Activated B cell treated with CpG ODN at 0.5 μM for 24 hours (primary cell): ENCODE measurements at regions not wholly inside any gene's neighbourhood (a gene's known extent, or its start where the extent isn't known, plus 50 kb on each side); places are given as distances from the start of the nearest gene placed in this dataset.

Experiments used
- ATAC-seq: fragments of 200-7000 bp; cut with Tn5 transposase; one replicate; pipeline ENCODE4 v1.10.0; 2021; ENCODE audit warnings: low read depth, mild to moderate bottlenecking, moderate library complexity
- CTCF ChIA-PET: fragments of 350-600 bp; sonication (Branson Sonifier 250); formaldehyde crosslinking; loops from one replicate; lab custom pipeline; 2021; ENCODE audit warnings: antibody characterized with exemption; lab: Charles Lee
- POLR2A ChIA-PET: fragments of 350-600 bp; sonication (Branson Sonifier 250); formaldehyde crosslinking; loops from one replicate; lab custom pipeline; 2021; ENCODE audit warnings: antibody characterized with exemption; lab: Charles Lee
- DNase-seq: peaks from one replicate; pipeline ENCODE4 v3.0.0; 2022
- H3K27ac Mint-ChIP-seq: one replicate; pipeline ENCODE4 v1.8.0; 2020; ENCODE audit warnings: mixed read lengths
- H3K27me3 Mint-ChIP-seq: one replicate; pipeline ENCODE4 v1.8.0; 2021; ENCODE audit warnings: mixed read lengths
- H3K36me3 Mint-ChIP-seq: one replicate; pipeline ENCODE4 v1.8.0; 2021; ENCODE audit warnings: low read depth, mixed read lengths
- H3K4me1 Mint-ChIP-seq: one replicate; pipeline ENCODE4 v1.8.0; 2021; ENCODE audit warnings: mixed read lengths
- H3K4me3 Mint-ChIP-seq: one replicate; pipeline ENCODE4 v1.8.0; 2020; ENCODE audit warnings: mild to moderate bottlenecking, mixed read lengths
- H3K9me3 Mint-ChIP-seq: one replicate; pipeline ENCODE4 v1.8.0; 2020; ENCODE audit warnings: mixed read lengths
- intact Hi-C: fragments of 100-400 bp; cut with micrococcal nuclease; formaldehyde crosslinking; loops from one replicate; pipeline ENCODE4 v1.15.1; 2024
- TF ChIP-seq, protein P1 (sequence below): fragments of 200-600 bp; IDR thresholded peaks from one replicate; pipeline ENCODE4 v1.8.0; 2022; ENCODE audit warnings: antibody characterized with exemption, mild to moderate bottlenecking

DNA sequence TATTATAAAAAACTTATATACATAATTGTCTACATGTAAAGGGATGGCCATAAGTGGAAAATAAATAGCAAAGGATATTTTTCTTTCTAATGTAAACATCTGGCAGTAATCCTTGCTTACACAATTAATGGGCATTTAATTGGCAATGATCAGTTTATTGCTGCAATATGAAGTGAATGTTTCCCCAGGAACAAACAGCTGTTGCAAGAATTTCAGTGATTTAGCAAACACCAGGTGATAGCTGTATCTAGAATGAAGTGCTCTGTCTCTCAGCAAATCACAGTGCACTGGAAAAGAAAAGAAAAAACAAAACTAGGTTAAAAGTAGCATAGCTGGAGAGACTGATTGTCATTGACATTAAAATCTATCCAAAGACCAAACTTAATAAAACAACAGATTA, 594.5 kb upstream of the ARRDC3 start:
- Mint-ChIP-seq H3K27me3 (no peaks in the 10 kb centered on the region), H3K4me1 (no peaks in the 10 kb centered on the region), H3K27ac (no peak overlapping the region), H3K36me3 (no peaks in the 10 kb centered on the region), H3K4me3 (no peak overlapping the region), H3K9me3 (peaks cover 3% of the 10 kb centered on the region)
- POLR2A ChIA-PET, result no interaction called here
- DNase-seq, result no peak
- no peak for ATAC-seq
- intact Hi-C loops, result no loop called here
- TF ChIP-seq, protein P1, sequence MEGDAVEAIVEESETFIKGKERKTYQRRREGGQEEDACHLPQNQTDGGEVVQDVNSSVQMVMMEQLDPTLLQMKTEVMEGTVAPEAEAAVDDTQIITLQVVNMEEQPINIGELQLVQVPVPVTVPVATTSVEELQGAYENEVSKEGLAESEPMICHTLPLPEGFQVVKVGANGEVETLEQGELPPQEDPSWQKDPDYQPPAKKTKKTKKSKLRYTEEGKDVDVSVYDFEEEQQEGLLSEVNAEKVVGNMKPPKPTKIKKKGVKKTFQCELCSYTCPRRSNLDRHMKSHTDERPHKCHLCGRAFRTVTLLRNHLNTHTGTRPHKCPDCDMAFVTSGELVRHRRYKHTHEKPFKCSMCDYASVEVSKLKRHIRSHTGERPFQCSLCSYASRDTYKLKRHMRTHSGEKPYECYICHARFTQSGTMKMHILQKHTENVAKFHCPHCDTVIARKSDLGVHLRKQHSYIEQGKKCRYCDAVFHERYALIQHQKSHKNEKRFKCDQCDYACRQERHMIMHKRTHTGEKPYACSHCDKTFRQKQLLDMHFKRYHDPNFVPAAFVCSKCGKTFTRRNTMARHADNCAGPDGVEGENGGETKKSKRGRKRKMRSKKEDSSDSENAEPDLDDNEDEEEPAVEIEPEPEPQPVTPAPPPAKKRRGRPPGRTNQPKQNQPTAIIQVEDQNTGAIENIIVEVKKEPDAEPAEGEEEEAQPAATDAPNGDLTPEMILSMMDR, result no peak
- CTCF ChIA-PET, result no interaction called here

DNA sequence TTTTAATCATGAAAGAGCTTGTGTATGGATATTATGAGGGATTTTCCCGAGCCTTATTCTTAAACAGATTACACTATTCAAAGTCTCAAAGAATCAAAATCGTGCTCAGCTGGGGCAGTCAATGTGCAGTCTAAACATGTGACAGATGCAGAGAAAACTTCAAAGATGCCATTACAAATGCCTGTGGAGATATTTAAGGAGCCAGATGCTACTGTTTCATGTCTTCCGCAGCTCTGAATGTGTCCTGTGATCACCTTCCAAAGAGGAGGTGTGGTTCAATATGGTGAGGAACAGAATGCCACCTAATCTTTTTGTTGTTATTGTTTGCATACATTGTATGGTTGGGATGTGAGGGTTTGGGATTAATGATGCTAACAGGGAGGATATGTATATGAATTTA, 593.3 kb upstream of the ARRDC3 start:
- Mint-ChIP-seq H3K36me3 (no peaks in the 10 kb centered on the region), H3K4me1 (no peaks in the 10 kb centered on the region), H3K27ac (no peak overlapping the region), H3K27me3 (no peaks in the 10 kb centered on the region), H3K4me3 (no peak overlapping the region), H3K9me3 (peaks cover 3% of the 10 kb centered on the region)
- TF ChIP-seq, protein P1, result no peak
- ChIA-PET POLR2A (no interaction called here), CTCF (no interaction called here)
- DNase-seq (no peak), ATAC-seq (no peak)
- intact Hi-C loops, result no loop called here

DNA sequence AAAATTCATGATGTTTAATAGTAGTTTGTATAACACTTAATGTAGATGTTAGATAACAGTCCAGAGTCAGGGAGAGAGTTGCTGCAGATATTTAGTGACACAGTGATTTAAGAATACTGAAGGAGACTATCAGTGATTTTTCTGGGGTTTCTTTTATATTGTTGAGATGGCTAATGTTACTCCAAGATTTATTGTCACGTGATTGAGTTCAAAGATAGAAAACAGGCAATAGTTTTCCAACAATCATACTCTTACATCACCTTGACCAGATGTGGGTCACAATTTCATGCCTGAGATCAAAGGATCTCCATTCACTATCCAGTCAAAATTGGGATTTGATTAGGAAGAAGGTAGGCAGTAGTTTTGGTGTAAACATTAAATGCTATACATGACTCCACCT, 580.0 kb upstream of the ARRDC3 start:
- H3K4me1 Mint-ChIP-seq, result no peaks in the 10 kb centered on the region
- ATAC-seq, result no peak
- CTCF ChIA-PET, result no interaction called here

DNA sequence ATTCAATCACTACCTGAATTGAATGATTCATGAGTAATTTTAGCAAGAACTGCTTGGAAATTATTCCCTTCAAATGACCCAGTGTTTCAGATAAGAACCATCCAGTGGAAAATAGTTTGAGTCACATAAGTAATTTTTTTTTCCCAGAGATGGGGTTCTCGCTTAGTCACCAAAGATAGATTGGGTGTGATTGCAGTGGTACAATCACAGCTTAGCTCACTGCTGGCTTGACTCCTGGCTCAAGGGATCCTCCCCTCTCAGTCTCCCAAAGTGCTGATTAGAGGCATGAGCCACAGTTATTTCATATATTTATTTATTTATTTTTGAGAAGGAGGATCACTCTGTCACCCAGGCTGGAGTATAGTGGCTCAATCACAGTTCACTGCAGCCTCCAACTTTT, 574.5 kb upstream of the ARRDC3 start:
- H3K27ac Mint-ChIP-seq, result no peak overlapping the region
- H3K4me3 Mint-ChIP-seq, result no peak overlapping the region
- POLR2A ChIA-PET, result no interaction called here
- H3K27me3 Mint-ChIP-seq, result no peaks in the 10 kb centered on the region
- H3K36me3 Mint-ChIP-seq, result no peaks in the 10 kb centered on the region
- intact Hi-C loops, result no loop called here
- no peak for ATAC-seq
- no peaks in the 10 kb centered on the region for H3K4me1 Mint-ChIP-seq
- DNase-seq, result no peak
- TF ChIP-seq, protein P1, result no peak
- H3K9me3 Mint-ChIP-seq, result peaks cover 3% of the 10 kb centered on the region
- CTCF ChIA-PET, result no interaction called here

More for the DNA sequence above, 580.0 kb upstream of the ARRDC3 start:
- Mint-ChIP-seq H3K4me3 (no peak overlapping the region), H3K27ac (no peak overlapping the region), H3K9me3 (peaks cover 6% of the 10 kb centered on the region), H3K36me3 (no peaks in the 10 kb centered on the region), H3K27me3 (no peaks in the 10 kb centered on the region)
- DNase-seq, result no peak
- POLR2A ChIA-PET, result no interaction called here
- intact Hi-C loops, result no loop called here
- TF ChIP-seq, protein P1, result no peak

DNA sequence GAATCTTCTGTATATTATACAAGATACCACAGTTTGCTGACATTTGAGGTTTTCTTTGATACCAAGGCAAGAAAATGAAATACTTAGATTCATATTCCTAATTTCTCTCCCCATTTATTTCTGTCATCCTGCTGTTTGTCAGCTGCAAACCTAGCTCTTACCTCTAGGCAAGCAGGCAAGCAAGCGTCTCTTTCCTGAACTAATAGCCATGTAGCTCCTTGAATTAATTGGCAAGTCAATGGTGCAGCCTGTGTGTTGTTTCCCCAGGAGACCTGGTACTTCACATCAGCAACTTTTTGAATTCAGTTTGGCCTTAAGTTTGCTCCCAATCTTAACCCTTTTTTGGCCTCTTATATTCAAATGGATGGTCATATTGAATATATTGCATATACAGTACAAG, 573.6 kb upstream of the ARRDC3 start:
- H3K4me3 Mint-ChIP-seq, result no peak overlapping the region

More for the DNA sequence above, 573.6 kb upstream of the ARRDC3 start:
- Mint-ChIP-seq H3K36me3 (no peaks in the 10 kb centered on the region), H3K27me3 (no peaks in the 10 kb centered on the region), H3K9me3 (peaks cover 3% of the 10 kb centered on the region), H3K27ac (no peak overlapping the region), H3K4me1 (no peaks in the 10 kb centered on the region)
- TF ChIP-seq, protein P1, result no peak
- DNase-seq (no peak), ATAC-seq (no peak)
- intact Hi-C loops, result no loop called here
- CTCF ChIA-PET, result no interaction called here
- POLR2A ChIA-PET, result no interaction called here
